HEK293 (cell line): ENCODE measurements at regions not wholly inside any gene's neighbourhood (a gene's known extent, or its start where the extent isn't known, plus 50 kb on each side); places are given as distances from the start of the nearest gene placed in this dataset.

Experiments used
- CTCF ChIP-seq: fragments of 450-650 bp; formaldehyde crosslinking; IDR thresholded peaks from 2 replicates; pipeline ENCODE4 v1.5.1; 2016; ENCODE audit warnings: missing biosample characterization, missing genetic modification characterization
- HOXD13 ChIP-seq: sonication (generic); formaldehyde crosslinking; IDR thresholded peaks from 2 replicates; pipeline ENCODE4 v1.8.0; 2022; ENCODE audit warnings: missing genetic modification reagents, borderline replicate concordance
- MEIS1 ChIP-seq: sonication (generic); formaldehyde crosslinking; IDR thresholded peaks from 2 replicates; pipeline ENCODE4 v1.8.1; 2022; ENCODE audit warnings: missing genetic modification reagents, mild to moderate bottlenecking, borderline replicate concordance
- OVOL3 ChIP-seq: fragments of 450-650 bp; formaldehyde crosslinking; IDR thresholded peaks from 2 replicates; pipeline ENCODE4 v1.5.1; 2016; ENCODE audit warnings: missing biosample characterization, missing genetic modification characterization
- REST ChIP-seq: fragments of 450-650 bp; formaldehyde crosslinking; IDR thresholded peaks from 2 replicates; pipeline ENCODE4 v1.5.1; 2016; ENCODE audit warnings: missing biosample characterization, missing genetic modification characterization
- SP2 ChIP-seq: fragments of 450-650 bp; formaldehyde crosslinking; IDR thresholded peaks from 2 replicates; pipeline ENCODE4 v1.5.1; 2016; ENCODE audit warnings: missing biosample characterization, missing genetic modification characterization
- TSHZ1 ChIP-seq: fragments of 450-650 bp; formaldehyde crosslinking; IDR thresholded peaks from 2 replicates; pipeline ENCODE4 v1.5.1; 2016; ENCODE audit warnings: missing biosample characterization, missing genetic modification characterization, borderline replicate concordance
- ZNF335 ChIP-seq: fragments of 450-650 bp; formaldehyde crosslinking; conservative IDR thresholded peaks from 2 replicates; pipeline ENCODE4 v1.5.1; 2016; ENCODE audit warnings: missing biosample characterization, missing genetic modification characterization
- ZNF423 ChIP-seq: fragments of 450-650 bp; formaldehyde crosslinking; IDR thresholded peaks from 2 replicates; pipeline ENCODE4 v1.5.1; 2016; ENCODE audit warnings: missing biosample characterization, missing genetic modification characterization
- ZNF488 ChIP-seq: fragments of 450-650 bp; formaldehyde crosslinking; IDR thresholded peaks from 2 replicates; pipeline ENCODE4 v1.5.1; 2016; ENCODE audit warnings: missing biosample characterization, missing genetic modification characterization
- ZNF785 ChIP-seq: fragments of 450-650 bp; formaldehyde crosslinking; IDR thresholded peaks from 2 replicates; pipeline ENCODE4 v1.5.1; 2016; ENCODE audit warnings: missing biosample characterization, missing genetic modification characterization
- ZSCAN16 ChIP-seq: fragments of 450-650 bp; formaldehyde crosslinking; IDR thresholded peaks from 2 replicates; pipeline ENCODE4 v1.5.1; 2016; ENCODE audit warnings: missing biosample characterization, missing genetic modification characterization

- TF ChIP-seq CTCF (tag by site-specific recombination) (no peak), ZSCAN16 (tag by site-specific recombination) (no peak), ZNF785 (tag by site-specific recombination) (no peak), MEIS1 (CRISPR knock-in tag) (no peak), TSHZ1 (tag by site-specific recombination) (no peak), ZNF488 (tag by site-specific recombination) (no peak), OVOL3 (tag by site-specific recombination) (no peak), HOXD13 (no peak), SP2 (no peak), ZNF335 (tag by site-specific recombination) (no peak), ZNF423 (tag by site-specific recombination) (no peak), REST (tag by site-specific recombination) (no peak)
Observed at GRCh38 chr10:34018129-34018528, 683.7 kb upstream of the NRP1 start.
